ENCODE measurements at regions not wholly inside any gene's neighbourhood (a gene's known extent, or its start where the extent isn't known, plus 50 kb on each side); places are given as distances from the start of the nearest gene placed in this dataset.

DNA sequence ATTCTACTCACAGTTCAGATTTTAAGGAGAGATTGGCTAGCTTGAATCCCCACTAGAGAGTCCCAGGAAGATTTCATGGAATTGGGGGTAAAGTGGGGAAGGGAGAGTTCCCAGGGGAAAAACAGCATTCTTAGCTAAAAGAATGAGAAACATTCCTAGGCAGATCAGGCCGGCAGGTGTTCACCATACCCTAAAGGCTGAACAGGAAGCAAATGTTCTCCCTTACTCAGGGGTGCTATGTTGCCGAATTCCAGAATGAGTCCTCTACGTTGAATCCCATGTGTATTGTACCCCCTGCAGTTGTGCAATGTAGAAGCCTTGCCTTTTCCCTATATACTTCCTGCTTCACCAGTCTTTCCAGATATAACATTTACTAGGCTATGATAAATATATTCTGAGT lies 135.2 kb upstream of the NCAM1 start:
- Histone ChIP-seq H3K27ac (replicated peaks; ENCODE audit: low read length) (no peak overlapping the region), H3K9me3 (replicated peaks in 1 of 2; ENCODE audit: control insufficient read depth in 2 of 2, insufficient read depth in 1 of 2, low read depth in 1 of 2, low read length in 2 of 2) (peaks cover 0 to 4% of the 10 kb centered on the region in 2 donors), H4K91ac (ENCODE audit: low read depth, low read length, poor library complexity) (no peak overlapping the region), H3K36me3 (replicated peaks in 1 of 2; ENCODE audit: control insufficient read depth in 2 of 2, insufficient read depth in 2 of 2, low read length in 2 of 2) (no peaks in the 10 kb centered on the region), H3K4ac (ENCODE audit: low read length) (no peak overlapping the region), H3K18ac (ENCODE audit: low read length) (no peak overlapping the region), H3K23ac (ENCODE audit: low read depth, low read length, poor library complexity) (no peak overlapping the region), H2BK120ac (ENCODE audit: low read depth, low read length) (no peak overlapping the region), H2BK5ac (ENCODE audit: low read length) (no peak overlapping the region), H3K9ac (ENCODE audit: low read depth, low read length, poor library complexity) (no peak overlapping the region), H3K79me1 (ENCODE audit: low read depth, low read length) (no peaks in the 10 kb centered on the region), H3K4me2 (ENCODE audit: insufficient read depth, low read length, poor library complexity, severe bottlenecking) (no peak overlapping the region), H2BK12ac (ENCODE audit: low read length) (no peak overlapping the region), H3K4me3 (ENCODE audit: low read length in 2 of 2) (no peak overlapping the region), H3K4me1 (ENCODE audit: control insufficient read depth in 2 of 2, insufficient read depth in 1 of 2, low read depth in 1 of 2, low read length in 2 of 2) (peaks cover 0 to 13% of the 10 kb centered on the region in 2 donors), H2AFZ (ENCODE audit: low read length) (no peak overlapping the region), H3K14ac (ENCODE audit: low read length) (no peak overlapping the region), H4K8ac (ENCODE audit: low read depth, low read length) (no peak overlapping the region), H2AK5ac (ENCODE audit: low read depth, low read length) (no peak overlapping the region), H2BK15ac (ENCODE audit: low read length) (no peak overlapping the region), H3K27me3 (ENCODE audit: control insufficient read depth in 3 of 3, insufficient read depth in 3 of 3, low read depth in 1 of 3, low read length in 3 of 3) (no peaks in the 10 kb centered on the region)
- DNase-seq (ENCODE audit: low spot score), result no peak
- no CpG with 5 or more reads among the region's 3 CpGs for WGBS, 2 donors (ENCODE audit: extremely low coverage in 2 of 2, insufficient read length in 2 of 2, insufficient replicate concordance in 1 of 2)

DNA sequence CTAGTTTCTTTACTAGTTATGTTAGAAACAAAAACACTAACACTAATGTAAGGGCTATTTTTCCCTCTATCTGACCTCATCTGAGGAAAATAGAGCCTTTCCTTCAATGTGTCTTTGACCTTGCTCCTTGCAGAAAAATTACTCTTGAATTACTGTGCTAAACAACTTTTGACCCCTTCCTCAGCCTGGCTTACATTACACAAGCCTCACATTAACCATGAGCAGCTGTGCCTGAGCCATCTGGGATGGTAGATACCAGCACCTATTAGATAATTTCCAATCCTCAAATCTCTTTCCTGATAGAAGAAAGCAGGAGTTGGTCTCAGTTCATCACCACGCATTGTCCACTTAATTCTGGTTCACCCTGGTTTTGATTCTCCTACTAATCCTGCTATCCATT lies 134.4 kb upstream of the NCAM1 start:
- Histone ChIP-seq H4K91ac (ENCODE audit: low read depth, low read length, poor library complexity) (no peak overlapping the region), H2BK15ac (ENCODE audit: low read length) (no peak overlapping the region), H3K9me3 (replicated peaks in 1 of 2; ENCODE audit: control insufficient read depth in 2 of 2, insufficient read depth in 1 of 2, low read depth in 1 of 2, low read length in 2 of 2) (peaks cover 0 to 4% of the 10 kb centered on the region in 2 donors), H3K4ac (ENCODE audit: low read length) (no peak overlapping the region), H3K14ac (ENCODE audit: low read length) (no peak overlapping the region), H3K27ac (replicated peaks; ENCODE audit: low read length) (no peak overlapping the region), H3K4me3 (ENCODE audit: low read length in 2 of 2) (no peak overlapping the region), H2BK12ac (ENCODE audit: low read length) (no peak overlapping the region), H3K36me3 (replicated peaks in 1 of 2; ENCODE audit: control insufficient read depth in 2 of 2, insufficient read depth in 2 of 2, low read length in 2 of 2) (no peaks in the 10 kb centered on the region), H3K4me1 (ENCODE audit: control insufficient read depth in 2 of 2, insufficient read depth in 1 of 2, low read depth in 1 of 2, low read length in 2 of 2) (peaks cover 0 to 14% of the 10 kb centered on the region in 2 donors), H3K79me1 (ENCODE audit: low read depth, low read length) (no peaks in the 10 kb centered on the region), H2AFZ (ENCODE audit: low read length) (no peak overlapping the region), H3K9ac (ENCODE audit: low read depth, low read length, poor library complexity) (no peak overlapping the region), H2BK5ac (ENCODE audit: low read length) (no peak overlapping the region), H3K23ac (ENCODE audit: low read depth, low read length, poor library complexity) (no peak overlapping the region), H3K4me2 (ENCODE audit: insufficient read depth, low read length, poor library complexity, severe bottlenecking) (no peak overlapping the region), H2AK5ac (ENCODE audit: low read depth, low read length) (no peak overlapping the region), H4K8ac (ENCODE audit: low read depth, low read length) (no peak overlapping the region), H2BK120ac (ENCODE audit: low read depth, low read length) (no peak overlapping the region), H3K27me3 (ENCODE audit: control insufficient read depth in 3 of 3, insufficient read depth in 3 of 3, low read depth in 1 of 3, low read length in 3 of 3) (no peaks in the 10 kb centered on the region), H3K18ac (ENCODE audit: low read length) (no peak overlapping the region)
- WGBS, 2 donors (ENCODE audit: extremely low coverage in 2 of 2, insufficient read length in 2 of 2, insufficient replicate concordance in 1 of 2), result no CpG with 5 or more reads among the region's 1 CpG
- no peak for DNase-seq (ENCODE audit: low spot score)

DNA sequence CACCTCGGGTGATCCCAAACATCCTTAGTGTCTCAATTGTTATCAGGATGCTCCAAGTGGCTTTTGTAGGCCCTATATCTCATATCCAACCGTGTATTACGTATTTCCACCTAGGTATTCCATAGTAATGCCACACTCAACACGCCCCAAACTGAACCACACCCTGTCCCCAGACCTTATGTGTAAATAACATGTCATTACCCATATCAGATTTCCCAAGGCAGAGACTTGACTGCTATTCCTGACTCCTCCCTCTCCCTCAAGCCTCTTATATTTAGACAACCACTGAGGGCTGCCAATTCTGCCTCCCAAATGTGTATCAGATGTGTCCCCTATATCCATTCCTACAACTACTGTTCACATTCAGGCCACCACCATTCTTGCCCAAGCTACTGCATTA lies 132.8 kb upstream of the NCAM1 start:
- no peaks in the 10 kb centered on the region for H3K36me3 ChIP-seq (replicated peaks in 1 of 2; ENCODE audit: control insufficient read depth in 2 of 2, insufficient read depth in 2 of 2, low read length in 2 of 2)
- no peaks in the 10 kb centered on the region for H3K79me1 ChIP-seq (ENCODE audit: low read depth, low read length)
- H3K9me3 ChIP-seq (replicated peaks in 1 of 2; ENCODE audit: control insufficient read depth in 2 of 2, insufficient read depth in 1 of 2, low read depth in 1 of 2, low read length in 2 of 2), result peaks cover 0 to 4% of the 10 kb centered on the region in 2 donors
- no peak overlapping the region for H2AK5ac ChIP-seq (ENCODE audit: low read depth, low read length)
- H3K9ac ChIP-seq (ENCODE audit: low read depth, low read length, poor library complexity), result no peak overlapping the region
- H3K4me2 ChIP-seq (ENCODE audit: insufficient read depth, low read length, poor library complexity, severe bottlenecking), result no peak overlapping the region
- no peak overlapping the region for H2BK5ac ChIP-seq (ENCODE audit: low read length)
- no peak overlapping the region for H2BK12ac ChIP-seq (ENCODE audit: low read length)
- no peak overlapping the region for H2BK15ac ChIP-seq (ENCODE audit: low read length)
- H3K4me1 ChIP-seq (ENCODE audit: control insufficient read depth in 2 of 2, insufficient read depth in 1 of 2, low read depth in 1 of 2, low read length in 2 of 2), result peaks cover 0 to 3% of the 10 kb centered on the region in 2 donors
- no peak overlapping the region for H2BK120ac ChIP-seq (ENCODE audit: low read depth, low read length)
- no peak overlapping the region for H3K27ac ChIP-seq (replicated peaks; ENCODE audit: low read length)
- no CpG with 5 or more reads among the region's 4 CpGs for WGBS, 2 donors (ENCODE audit: extremely low coverage in 2 of 2, insufficient read length in 2 of 2, insufficient replicate concordance in 1 of 2)
- H2AFZ ChIP-seq (ENCODE audit: low read length), result no peak overlapping the region
- H4K8ac ChIP-seq (ENCODE audit: low read depth, low read length), result no peak overlapping the region
- H3K4me3 ChIP-seq (ENCODE audit: low read length in 2 of 2), result no peak overlapping the region
- H3K27me3 ChIP-seq (ENCODE audit: control insufficient read depth in 3 of 3, insufficient read depth in 3 of 3, low read depth in 1 of 3, low read length in 3 of 3), result no peaks in the 10 kb centered on the region
- H3K4ac ChIP-seq (ENCODE audit: low read length), result no peak overlapping the region
- no peak for DNase-seq (ENCODE audit: low spot score)
- no peak overlapping the region for H3K18ac ChIP-seq (ENCODE audit: low read length)
- no peak overlapping the region for H4K91ac ChIP-seq (ENCODE audit: low read depth, low read length, poor library complexity)
- no peak overlapping the region for H3K14ac ChIP-seq (ENCODE audit: low read length)
- no peak overlapping the region for H3K23ac ChIP-seq (ENCODE audit: low read depth, low read length, poor library complexity)

DNA sequence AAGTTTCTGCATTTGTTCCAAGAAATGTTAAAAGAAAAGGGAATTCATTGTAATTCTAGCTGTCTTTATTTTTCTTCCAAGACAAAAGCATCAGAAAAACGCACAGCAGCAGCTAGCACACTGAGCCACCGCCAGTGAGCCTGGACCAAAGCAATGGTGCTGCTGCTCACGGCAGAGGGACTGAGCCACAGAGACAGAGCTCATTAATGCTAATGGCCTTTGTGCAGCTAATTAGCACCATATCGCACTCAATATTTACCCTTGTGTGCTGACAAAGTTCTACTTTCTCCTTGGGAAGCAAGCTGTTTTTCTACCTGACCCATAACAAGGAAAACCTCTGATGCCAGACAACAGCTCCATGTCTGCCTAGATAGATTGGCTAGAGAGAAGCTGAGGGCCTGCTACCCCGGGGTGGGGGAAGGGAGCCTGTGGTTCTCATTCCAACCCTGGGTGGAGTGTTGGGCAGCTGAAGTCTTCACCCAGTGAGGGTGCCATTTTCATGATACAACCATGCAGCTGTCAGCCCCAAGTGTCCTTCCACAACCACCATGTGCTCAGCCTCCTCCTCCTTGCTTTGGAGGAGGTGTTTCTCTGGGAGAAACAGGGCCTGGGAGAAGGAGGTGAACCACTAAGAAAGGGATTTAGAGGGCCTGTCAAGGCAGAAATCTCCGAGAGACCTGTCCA lies 131.1 kb upstream of the NCAM1 start:
- Histone ChIP-seq H3K9me3 (replicated peaks in 1 of 2; ENCODE audit: control insufficient read depth in 2 of 2, insufficient read depth in 1 of 2, low read depth in 1 of 2, low read length in 2 of 2) (no peaks in the 10 kb centered on the region), H3K36me3 (replicated peaks in 1 of 2; ENCODE audit: control insufficient read depth in 2 of 2, insufficient read depth in 2 of 2, low read length in 2 of 2) (no peaks in the 10 kb centered on the region), H2BK12ac (ENCODE audit: low read length) (no peak overlapping the region), H3K27ac (replicated peaks; ENCODE audit: low read length) (no peak overlapping the region), H3K18ac (ENCODE audit: low read length) (no peak overlapping the region), H3K27me3 (ENCODE audit: control insufficient read depth in 3 of 3, insufficient read depth in 3 of 3, low read depth in 1 of 3, low read length in 3 of 3) (no peaks in the 10 kb centered on the region), H2AFZ (ENCODE audit: low read length) (no peak overlapping the region), H4K8ac (ENCODE audit: low read depth, low read length) (no peak overlapping the region), H4K91ac (ENCODE audit: low read depth, low read length, poor library complexity) (no peak overlapping the region), H3K14ac (ENCODE audit: low read length) (no peak overlapping the region), H3K4me2 (ENCODE audit: insufficient read depth, low read length, poor library complexity, severe bottlenecking) (no peak overlapping the region), H2BK15ac (ENCODE audit: low read length) (no peak overlapping the region), H2BK120ac (ENCODE audit: low read depth, low read length) (no peak overlapping the region), H3K4me1 (ENCODE audit: control insufficient read depth in 2 of 2, insufficient read depth in 1 of 2, low read depth in 1 of 2, low read length in 2 of 2) (peaks cover 0 to 5% of the 10 kb centered on the region in 2 donors), H3K23ac (ENCODE audit: low read depth, low read length, poor library complexity) (no peak overlapping the region), H2AK5ac (ENCODE audit: low read depth, low read length) (no peak overlapping the region), H3K79me1 (ENCODE audit: low read depth, low read length) (no peaks in the 10 kb centered on the region), H3K9ac (ENCODE audit: low read depth, low read length, poor library complexity) (no peak overlapping the region), H3K4me3 (ENCODE audit: low read length in 2 of 2) (no peak overlapping the region), H2BK5ac (ENCODE audit: low read length) (no peak overlapping the region), H3K4ac (ENCODE audit: low read length) (no peak overlapping the region)
- no peak for DNase-seq (ENCODE audit: low spot score)
- WGBS, 2 donors (ENCODE audit: extremely low coverage in 2 of 2, insufficient read length in 2 of 2, insufficient replicate concordance in 1 of 2), result no CpG with 5 or more reads among the region's 6 CpGs

Measured in neuronal stem cell (in vitro differentiated cells).